Vagina (tissue), 2 donors: ENCODE measurements at regions not wholly inside any gene's neighbourhood (a gene's known extent, or its start where the extent isn't known, plus 50 kb on each side); places are given as distances from the start of the nearest gene placed in this dataset.

ENCODE experiments used
- DNase-seq, 2 donors: peaks; one replicate each; pipeline ENCODE4 v3.0.0-alpha.2; 2017; ENCODE audit errors: extremely low spot score in 2 of 2
- H3K27ac ChIP-seq: fragments of 200-600 bp; sonication (generic); one replicate; pipeline ENCODE4 v1.5.1; 2019
- H3K27me3 ChIP-seq: fragments of 200-600 bp; sonication (generic); one replicate; pipeline ENCODE4 v1.5.1; 2019
- H3K36me3 ChIP-seq, 2 donors: fragments of 200-600 bp; sonication (generic); one replicate each; pipeline ENCODE4 v1.5.1; 2017 to 2019
- H3K4me1 ChIP-seq: fragments of 200-600 bp; sonication (generic); one replicate; pipeline ENCODE4 v1.5.1; 2019
- H3K4me3 ChIP-seq, 2 donors: fragments of 200-600 bp; sonication (generic); 1 replicate in 1 of 2; 2 replicates in 1 of 2; pipeline ENCODE4 v1.5.1; 2016 to 2019
- H3K9me3 ChIP-seq: fragments of 200-600 bp; sonication (generic); one replicate; pipeline ENCODE4 v1.5.1; 2019
- POLR2A ChIP-seq, 2 donors: fragments of 450-650 bp; IDR thresholded peaks; one replicate each; pipeline ENCODE4 v1.6.1; 2017; ENCODE audit warnings: antibody characterized with exemption in 2 of 2, mild to moderate bottlenecking in 2 of 2, moderate library complexity in 2 of 2
- POLR2AphosphoS5 ChIP-seq, 2 donors: sonication (generic); formaldehyde crosslinking; IDR thresholded peaks; one replicate each; pipeline ENCODE4 v1.9.0; 2017; ENCODE audit warnings: antibody characterized with exemption in 2 of 2, mild to moderate bottlenecking in 2 of 2, low read depth in 1 of 2; ENCODE audit not compliant: insufficient read depth in 1 of 2
- intact Hi-C: fragments of 100-400 bp; cut with DNase I; formaldehyde crosslinking; loops from one replicate; pipeline ENCODE4 v1.15.1; 2023
- TF ChIP-seq, protein P1 (sequence below), 3 experiments: fragments of 450-650 bp in 2 of 3; fragments of 200-600 bp in 1 of 3; sonication (generic) in 1 of 3; IDR thresholded peaks; one replicate each; pipeline ENCODE4 v1.5.1; 2017 to 2019; ENCODE audit warnings: antibody characterized with exemption in 3 of 3, mild to moderate bottlenecking in 2 of 3, moderate library complexity in 2 of 3

DNA sequence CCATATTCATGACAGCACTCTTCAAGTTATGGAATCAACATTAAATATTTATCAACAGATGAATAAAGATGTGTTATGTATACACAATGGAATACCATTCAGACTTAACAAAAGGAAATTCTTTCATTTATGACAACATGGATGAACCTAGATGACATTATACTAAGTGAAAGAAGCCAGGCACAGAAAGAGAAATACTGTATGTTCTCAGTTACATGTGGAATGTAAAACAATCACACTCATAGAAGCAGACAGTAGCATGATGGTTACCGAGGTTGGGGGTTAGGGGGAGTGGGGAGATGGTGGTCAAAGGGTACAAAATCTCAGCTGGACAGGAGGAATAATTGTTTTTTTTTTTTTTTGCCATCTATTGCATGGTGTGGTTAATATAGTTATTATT is 431.9 kb downstream of the DMAC1 start:
- intact Hi-C loops = no loop called here
- Histone ChIP-seq H3K27ac (no peak overlapping the region), H3K27me3 (no peaks in the 10 kb centered on the region), H3K36me3 (no peaks in the 10 kb centered on the region), H3K4me1 (peaks cover 9% of the 10 kb centered on the region), H3K9me3 (no peaks in the 10 kb centered on the region), H3K4me3 (no peak overlapping the region)
- TF ChIP-seq POLR2AphosphoS5 (IDR thresholded peaks at IDR 0.05; ENCODE audit: insufficient read depth in 1 of 2, low read depth in 1 of 2) (no peak), POLR2A (IDR thresholded peaks at IDR 0.05) (no peak)
- TF ChIP-seq, protein P1, sequence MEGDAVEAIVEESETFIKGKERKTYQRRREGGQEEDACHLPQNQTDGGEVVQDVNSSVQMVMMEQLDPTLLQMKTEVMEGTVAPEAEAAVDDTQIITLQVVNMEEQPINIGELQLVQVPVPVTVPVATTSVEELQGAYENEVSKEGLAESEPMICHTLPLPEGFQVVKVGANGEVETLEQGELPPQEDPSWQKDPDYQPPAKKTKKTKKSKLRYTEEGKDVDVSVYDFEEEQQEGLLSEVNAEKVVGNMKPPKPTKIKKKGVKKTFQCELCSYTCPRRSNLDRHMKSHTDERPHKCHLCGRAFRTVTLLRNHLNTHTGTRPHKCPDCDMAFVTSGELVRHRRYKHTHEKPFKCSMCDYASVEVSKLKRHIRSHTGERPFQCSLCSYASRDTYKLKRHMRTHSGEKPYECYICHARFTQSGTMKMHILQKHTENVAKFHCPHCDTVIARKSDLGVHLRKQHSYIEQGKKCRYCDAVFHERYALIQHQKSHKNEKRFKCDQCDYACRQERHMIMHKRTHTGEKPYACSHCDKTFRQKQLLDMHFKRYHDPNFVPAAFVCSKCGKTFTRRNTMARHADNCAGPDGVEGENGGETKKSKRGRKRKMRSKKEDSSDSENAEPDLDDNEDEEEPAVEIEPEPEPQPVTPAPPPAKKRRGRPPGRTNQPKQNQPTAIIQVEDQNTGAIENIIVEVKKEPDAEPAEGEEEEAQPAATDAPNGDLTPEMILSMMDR (IDR thresholded peaks at IDR 0.05) = no peak
- no peak for DNase-seq

GRCh38 chr9:7366121-7366520 is 433.5 kb downstream of the DMAC1 start:
- intact Hi-C loops = no loop called here

DNA sequence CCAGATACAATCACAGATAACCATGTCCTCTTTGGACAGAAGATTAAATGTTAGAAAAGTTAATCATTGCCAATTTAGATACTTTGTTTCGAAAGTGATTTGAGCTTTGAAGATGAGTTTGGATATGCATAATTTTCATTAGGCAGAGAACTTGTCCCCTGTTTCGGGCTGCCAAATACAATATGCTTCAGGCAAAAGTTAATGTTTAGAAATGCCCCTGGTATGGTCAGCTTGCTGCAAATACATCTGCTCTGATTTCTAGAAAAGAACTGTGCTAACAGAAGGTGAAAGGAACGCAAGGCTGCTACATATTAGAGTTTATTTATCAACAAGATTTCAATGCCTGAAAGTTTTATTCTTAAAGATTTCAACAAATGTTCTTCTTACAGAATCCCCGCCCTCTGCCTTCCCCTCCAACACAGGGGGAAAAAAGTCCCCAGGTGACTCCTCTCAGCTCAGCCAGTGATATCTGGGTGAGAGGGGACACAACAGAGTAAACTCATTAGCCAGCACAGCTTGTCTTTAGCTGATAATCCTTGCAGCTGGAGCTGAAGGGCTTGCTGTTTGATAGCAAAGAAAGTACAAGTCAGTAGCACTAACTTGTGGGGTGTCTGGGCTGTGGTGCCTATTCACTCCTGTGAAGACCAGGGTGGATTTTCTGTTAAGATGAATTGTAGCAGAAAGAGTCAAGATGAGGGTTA is 435.7 kb downstream of the DMAC1 start:
- Histone ChIP-seq H3K27ac (no peak overlapping the region), H3K27me3 (no peaks in the 10 kb centered on the region), H3K36me3 (no peaks in the 10 kb centered on the region), H3K4me1 (peaks cover 2% of the 10 kb centered on the region), H3K4me3 (no peak overlapping the region), H3K9me3 (no peaks in the 10 kb centered on the region)
- TF ChIP-seq POLR2AphosphoS5 (IDR thresholded peaks at IDR 0.05; ENCODE audit: insufficient read depth in 1 of 2, low read depth in 1 of 2) (no peak), POLR2A (IDR thresholded peaks at IDR 0.05) (no peak)
- TF ChIP-seq, protein P1 (IDR thresholded peaks at IDR 0.05) = no peak
- no peak for DNase-seq
- intact Hi-C loops = no loop called here

More at GRCh38 chr9:7366121-7366520, 433.5 kb downstream of the DMAC1 start:
- TF ChIP-seq, protein P1 (IDR thresholded peaks at IDR 0.05) = no peak
- Histone ChIP-seq H3K9me3 (no peaks in the 10 kb centered on the region), H3K27ac (no peak overlapping the region), H3K4me1 (peaks cover 9% of the 10 kb centered on the region), H3K27me3 (no peaks in the 10 kb centered on the region), H3K36me3 (no peaks in the 10 kb centered on the region), H3K4me3 (no peak overlapping the region)
- DNase-seq = no peak

- Histone ChIP-seq H3K27me3 (no peaks in the 10 kb centered on the region), H3K36me3 (no peaks in the 10 kb centered on the region), H3K9me3 (no peaks in the 10 kb centered on the region), H3K27ac (no peak overlapping the region), H3K4me3 (no peak overlapping the region), H3K4me1 (no peaks in the 10 kb centered on the region)
- no peak for TF ChIP-seq POLR2AphosphoS5 (IDR thresholded peaks at IDR 0.05; ENCODE audit: insufficient read depth in 1 of 2, low read depth in 1 of 2)
- TF ChIP-seq, protein P1 (IDR thresholded peaks at IDR 0.05) = no peak
- no peak for TF ChIP-seq POLR2A (IDR thresholded peaks at IDR 0.05)
- DNase-seq = no peak
- intact Hi-C loops = no loop called here
These were observed 439.1 kb downstream of the DMAC1 start for GRCh38 chr9:7360513-7360912.

DNA sequence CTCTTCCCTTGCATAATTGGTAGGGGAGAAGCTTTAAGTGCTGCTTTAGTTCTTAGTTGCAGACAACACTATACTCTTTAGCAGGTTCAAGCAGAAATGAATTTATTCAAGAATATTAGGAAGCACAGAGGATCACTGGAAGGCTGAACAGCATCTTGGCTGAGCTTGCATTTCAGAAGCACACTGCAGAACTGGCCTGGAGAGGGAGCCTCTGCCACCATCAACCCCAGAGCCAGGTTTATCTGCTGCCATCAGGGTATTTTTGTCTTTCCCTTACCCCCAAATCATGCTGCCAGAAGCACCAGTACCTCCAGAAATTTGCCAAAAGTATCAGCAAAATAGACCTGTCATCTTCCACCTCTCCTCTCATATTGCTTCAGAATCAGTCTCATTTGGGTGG is 440.7 kb downstream of the DMAC1 start:
- intact Hi-C loops = no loop called here
- Histone ChIP-seq H3K9me3 (no peaks in the 10 kb centered on the region), H3K4me3 (no peak overlapping the region), H3K4me1 (no peaks in the 10 kb centered on the region), H3K27me3 (no peaks in the 10 kb centered on the region), H3K36me3 (no peaks in the 10 kb centered on the region), H3K27ac (no peak overlapping the region)
- no peak for DNase-seq
- TF ChIP-seq POLR2AphosphoS5 (IDR thresholded peaks at IDR 0.05; ENCODE audit: insufficient read depth in 1 of 2, low read depth in 1 of 2) (no peak), POLR2A (IDR thresholded peaks at IDR 0.05) (no peak)
- TF ChIP-seq, protein P1 (IDR thresholded peaks at IDR 0.05) = no peak
